Naive B cell (primary cell): ENCODE measurements at regions not wholly inside any gene's neighbourhood (a gene's known extent, or its start where the extent isn't known, plus 50 kb on each side); places are given as distances from the start of the nearest gene placed in this dataset.

Experiments
- ATAC-seq, 2 donors: fragments of 150-1000 bp; cut with Tn5 transposase; 2 replicates each; pipeline ENCODE4 v1.10.0; 2021; ENCODE audit warnings: low read depth in 2 of 2, mild to moderate bottlenecking in 2 of 2, moderate library complexity in 2 of 2
- DNase-seq: peaks from one replicate; pipeline ENCODE4 v3.0.0; 2022
- H3K27ac Mint-ChIP-seq, 6 donors: one replicate each; pipeline ENCODE4 v1.8.0; 2020 to 2022; ENCODE audit warnings: mild to moderate bottlenecking in 6 of 6, mixed read lengths in 6 of 6, moderate library complexity in 5 of 6, inconsistent platforms in 2 of 6
- H3K27me3 Mint-ChIP-seq, 3 donors: one replicate each; pipeline ENCODE4 v1.8.0; 2021 to 2022; ENCODE audit warnings: mixed read lengths in 3 of 3, mild to moderate bottlenecking in 1 of 3
- H3K36me3 Mint-ChIP-seq, 2 donors: one replicate each; pipeline ENCODE4 v1.8.0; 2020 to 2022; ENCODE audit warnings: mixed read lengths in 2 of 2, inconsistent platforms in 1 of 2, mild to moderate bottlenecking in 1 of 2
- H3K4me1 Mint-ChIP-seq, 3 donors: one replicate each; pipeline ENCODE4 v1.8.0; 2020 to 2022; ENCODE audit warnings: mixed read lengths in 3 of 3, inconsistent platforms in 1 of 3, mild to moderate bottlenecking in 1 of 3, moderate library complexity in 1 of 3
- H3K4me3 Mint-ChIP-seq, 8 donors: one replicate each; pipeline ENCODE4 v1.8.0; 2020 to 2022; ENCODE audit warnings: mild to moderate bottlenecking in 8 of 8, mixed read lengths in 8 of 8, moderate library complexity in 8 of 8, inconsistent platforms in 2 of 8
- H3K9me3 Mint-ChIP-seq, 7 donors: one replicate each; pipeline ENCODE4 v1.8.0; 2020 to 2022; ENCODE audit warnings: mixed read lengths in 7 of 7, mild to moderate bottlenecking in 5 of 7, inconsistent platforms in 2 of 7, moderate library complexity in 1 of 7

DNA sequence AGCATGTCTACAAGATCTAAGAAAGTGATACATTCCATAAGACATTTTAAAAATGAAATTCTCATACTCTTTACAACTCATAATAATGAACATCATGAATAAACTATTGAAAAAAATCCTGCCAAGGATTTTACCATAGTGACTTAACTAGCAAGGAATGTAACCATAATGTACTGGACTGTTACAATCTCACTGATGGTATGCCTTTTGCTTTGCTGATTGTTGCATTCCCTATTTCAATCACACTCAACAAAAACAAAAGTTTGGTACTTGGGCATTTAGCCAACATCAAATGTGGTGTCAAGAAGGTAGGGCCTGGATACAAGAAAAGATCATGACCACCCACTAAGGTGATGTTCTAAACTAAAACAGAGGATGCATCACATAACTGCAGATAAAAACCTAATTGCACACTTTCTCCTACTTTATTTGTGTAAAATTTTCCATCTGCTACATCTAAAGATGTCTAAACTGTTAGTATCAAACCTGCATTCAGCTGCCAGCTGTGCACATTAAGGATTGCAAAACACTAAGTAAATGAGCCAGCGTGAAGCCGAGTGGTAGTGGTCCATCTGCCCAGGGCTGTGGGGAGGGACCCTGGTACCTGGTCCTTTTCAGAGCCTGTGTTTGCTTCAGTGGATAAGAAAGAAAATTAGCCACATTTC lies 564.4 kb downstream of the ZEB2 start:
- H3K27me3 Mint-ChIP-seq = no peaks in the 10 kb centered on the region
- no peak overlapping the region for H3K4me3 Mint-ChIP-seq
- no peak for ATAC-seq
- DNase-seq = no peak
- no peak overlapping the region for H3K27ac Mint-ChIP-seq
- H3K4me1 Mint-ChIP-seq = no peaks in the 10 kb centered on the region
- peaks cover 0 to 7% (median 3%) of the 10 kb centered on the region in 7 donors for H3K9me3 Mint-ChIP-seq
- peaks cover 8 to 10% of the 10 kb centered on the region in 2 donors for H3K36me3 Mint-ChIP-seq

DNA sequence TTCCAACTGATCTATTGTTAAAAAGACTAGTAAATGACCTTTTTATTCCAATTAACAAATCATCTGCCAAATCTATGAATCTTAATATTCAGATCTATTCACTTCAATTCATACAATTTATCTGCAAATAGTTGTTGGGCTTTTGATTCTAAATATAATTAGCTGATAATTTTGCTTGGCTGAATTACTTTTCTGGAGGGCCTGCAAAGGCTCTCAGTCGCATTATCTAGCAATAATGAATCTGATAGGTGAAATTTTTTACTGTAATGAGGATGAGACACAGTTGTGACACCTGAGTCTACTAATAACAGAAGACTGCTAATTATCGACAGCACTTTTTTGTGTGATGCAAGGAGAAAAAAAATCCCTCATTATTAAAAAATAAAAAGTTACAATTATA lies 565.1 kb downstream of the ZEB2 start:
- no peaks in the 10 kb centered on the region for H3K9me3 Mint-ChIP-seq
- H3K36me3 Mint-ChIP-seq = peaks cover 2 to 3% of the 10 kb centered on the region in 2 donors
- ATAC-seq (no peak), DNase-seq (no peak)
- no peaks in the 10 kb centered on the region for H3K4me1 Mint-ChIP-seq
- no peak overlapping the region for H3K4me3 Mint-ChIP-seq
- no peak overlapping the region for H3K27ac Mint-ChIP-seq
- no peaks in the 10 kb centered on the region for H3K27me3 Mint-ChIP-seq

DNA sequence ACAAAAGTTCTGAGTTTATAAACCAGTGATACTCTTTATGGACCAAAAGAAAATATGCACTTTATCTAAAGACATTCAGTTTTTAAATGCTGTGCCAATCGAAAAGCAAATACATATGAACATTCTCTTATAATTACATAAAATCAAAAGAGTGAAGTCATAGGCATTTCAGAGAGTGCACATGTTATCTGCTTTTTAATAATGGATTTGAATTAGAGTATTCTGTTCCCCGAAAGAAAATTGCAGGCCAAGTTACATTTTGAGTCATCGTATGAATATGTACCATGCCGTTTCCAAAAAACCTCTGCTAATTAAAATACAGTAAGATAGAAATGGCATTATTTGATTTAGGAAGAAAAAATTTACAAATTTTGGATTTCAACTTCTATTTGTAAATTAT lies 565.7 kb downstream of the ZEB2 start:
- peaks cover 0 to 3% of the 10 kb centered on the region in 2 donors for H3K36me3 Mint-ChIP-seq
- H3K4me1 Mint-ChIP-seq = no peaks in the 10 kb centered on the region
- H3K27ac Mint-ChIP-seq = no peak overlapping the region
- H3K9me3 Mint-ChIP-seq = no peaks in the 10 kb centered on the region
- DNase-seq = no peak
- H3K4me3 Mint-ChIP-seq = no peak overlapping the region
- no peak for ATAC-seq
- H3K27me3 Mint-ChIP-seq = no peaks in the 10 kb centered on the region

DNA sequence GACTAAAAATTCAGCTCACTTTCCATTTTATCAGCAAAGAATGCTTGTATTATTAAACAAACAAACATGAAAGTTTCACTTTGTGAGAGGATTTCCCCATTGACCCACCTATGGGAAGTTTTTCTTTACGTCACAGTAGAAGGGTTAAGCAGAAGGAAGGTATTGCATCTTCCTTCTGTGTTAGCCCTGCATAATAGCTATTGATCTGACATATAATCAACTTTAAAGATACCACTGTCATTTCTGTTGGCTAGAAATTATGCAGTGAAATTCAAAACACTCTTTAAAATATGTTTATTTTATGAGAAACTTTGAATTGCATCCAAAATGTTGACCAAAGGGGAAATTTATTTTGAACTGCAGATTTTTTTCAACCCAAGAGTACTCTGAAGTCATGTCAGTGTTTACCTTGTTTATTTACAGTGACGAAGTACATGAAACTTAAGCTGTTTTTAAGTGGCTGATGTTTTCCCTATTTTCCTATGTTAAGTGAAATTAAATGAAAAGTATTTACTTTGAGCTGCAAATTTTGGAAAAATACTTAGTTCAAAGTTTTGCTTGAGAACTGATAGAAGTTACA lies 566.4 kb downstream of the ZEB2 start:
- DNase-seq (no peak), ATAC-seq (no peak)
- Mint-ChIP-seq H3K27me3 (no peaks in the 10 kb centered on the region), H3K4me1 (no peaks in the 10 kb centered on the region), H3K9me3 (no peaks in the 10 kb centered on the region), H3K27ac (no peak overlapping the region), H3K36me3 (peaks cover 0 to 7% of the 10 kb centered on the region in 2 donors), H3K4me3 (no peak overlapping the region)

DNA sequence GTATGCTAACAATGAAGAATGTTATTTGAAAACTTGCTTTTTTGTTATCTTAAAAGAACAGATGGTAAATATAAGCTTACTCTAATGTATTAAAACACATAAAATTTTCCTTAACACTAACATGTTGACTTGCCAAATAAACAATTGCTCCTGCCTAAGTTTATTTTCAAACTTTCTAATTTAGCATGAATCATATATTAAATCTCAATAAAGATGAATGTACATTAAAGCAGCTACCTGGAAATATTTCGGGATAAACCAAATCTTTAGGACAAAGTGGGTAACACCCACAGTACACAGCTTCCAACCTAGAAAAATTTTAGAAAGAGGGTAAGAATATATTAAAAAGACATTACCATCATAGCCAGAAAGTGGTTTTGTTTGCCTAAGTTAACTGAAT lies 567.4 kb downstream of the ZEB2 start:
- Mint-ChIP-seq H3K27ac (no peak overlapping the region), H3K9me3 (no peaks in the 10 kb centered on the region), H3K27me3 (no peaks in the 10 kb centered on the region), H3K36me3 (peaks cover 0 to 9% of the 10 kb centered on the region in 2 donors), H3K4me3 (no peak overlapping the region), H3K4me1 (no peaks in the 10 kb centered on the region)
- no peak for ATAC-seq
- no peak for DNase-seq

DNA sequence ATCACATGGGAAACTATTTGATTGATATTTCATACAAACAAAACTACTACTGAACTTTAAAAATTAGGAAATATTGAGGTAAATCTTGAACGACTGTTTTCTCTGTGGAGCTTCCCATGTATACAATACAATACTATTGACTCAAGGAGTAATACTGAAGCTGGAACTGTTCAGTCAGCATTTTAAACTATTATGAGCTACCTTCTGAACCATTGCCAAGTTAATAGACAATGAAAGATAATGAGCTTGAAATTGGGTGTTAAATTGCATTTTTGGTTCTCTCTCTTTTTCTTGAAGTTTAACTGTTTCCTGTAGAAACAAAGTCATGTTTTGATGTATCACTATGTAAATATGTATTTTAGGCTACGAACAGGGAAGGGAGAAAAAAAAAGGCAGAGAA lies 569.2 kb downstream of the ZEB2 start:
- DNase-seq = no peak
- H3K27me3 Mint-ChIP-seq = no peaks in the 10 kb centered on the region
- H3K9me3 Mint-ChIP-seq = no peaks in the 10 kb centered on the region
- H3K4me1 Mint-ChIP-seq = no peaks in the 10 kb centered on the region
- H3K27ac Mint-ChIP-seq = no peak overlapping the region
- ATAC-seq = no peak
- no peak overlapping the region for H3K4me3 Mint-ChIP-seq
- peaks cover 11 to 20% of the 10 kb centered on the region in 2 donors for H3K36me3 Mint-ChIP-seq

DNA sequence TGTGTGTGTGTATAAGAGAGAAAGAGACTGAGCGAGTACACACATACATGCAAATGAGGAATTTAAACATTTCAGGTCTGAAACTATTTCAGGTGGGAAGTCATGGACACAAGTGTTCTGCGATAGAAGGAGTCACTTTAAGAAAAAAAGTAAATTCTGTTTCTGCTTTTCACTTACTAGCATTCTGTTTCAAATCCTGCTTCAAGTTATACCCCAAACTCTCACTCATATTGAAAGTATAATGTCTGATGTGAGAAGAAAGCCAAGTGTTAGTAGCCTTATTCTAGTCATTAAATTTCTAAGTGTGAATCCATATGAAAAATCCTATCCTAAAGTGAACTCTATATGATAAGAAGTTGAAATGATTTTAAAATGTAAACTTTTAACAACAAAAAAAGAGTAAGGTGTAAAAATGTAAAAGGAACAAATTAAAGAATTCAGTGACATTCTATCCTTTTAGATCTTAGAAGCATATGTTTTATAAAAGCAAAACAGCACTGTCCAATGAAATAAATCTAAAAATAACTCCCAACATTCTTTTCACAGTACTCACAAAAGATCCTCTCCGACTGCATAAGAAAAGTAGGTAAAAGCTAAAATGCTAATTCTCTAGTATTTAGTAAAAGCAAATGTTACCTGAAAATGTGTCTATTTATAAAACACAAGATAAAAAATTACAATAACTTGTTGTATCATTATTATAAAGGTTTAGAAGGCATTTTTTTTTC lies 570.6 kb downstream of the ZEB2 start:
- H3K36me3 Mint-ChIP-seq = peaks cover 17 to 30% of the 10 kb centered on the region in 2 donors
- ATAC-seq (no peak), DNase-seq (no peak)
- H3K27me3 Mint-ChIP-seq = no peaks in the 10 kb centered on the region
- no peak overlapping the region for H3K4me3 Mint-ChIP-seq
- H3K27ac Mint-ChIP-seq = no peak overlapping the region
- no peaks in the 10 kb centered on the region for H3K4me1 Mint-ChIP-seq
- H3K9me3 Mint-ChIP-seq = no peaks in the 10 kb centered on the region

DNA sequence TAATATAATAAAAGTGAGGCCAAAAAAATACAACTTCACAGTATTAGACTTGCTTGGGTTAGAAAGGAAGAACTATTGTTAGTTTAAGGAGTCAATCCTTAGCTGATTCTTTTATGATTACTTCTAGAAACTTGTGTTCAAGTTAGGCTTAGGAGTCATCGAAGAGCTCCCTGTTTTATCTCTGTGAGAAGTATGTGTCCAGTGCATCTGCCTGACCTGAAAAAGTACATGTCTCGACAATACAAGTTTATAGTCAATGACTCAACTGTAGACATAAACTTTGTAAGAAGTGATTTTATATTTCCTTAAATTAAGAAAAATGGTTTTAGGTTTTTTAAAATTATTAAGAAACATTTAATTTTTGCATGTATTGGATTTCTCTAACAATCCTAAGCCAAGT lies 571.2 kb downstream of the ZEB2 start:
- no peaks in the 10 kb centered on the region for H3K9me3 Mint-ChIP-seq
- no peak for DNase-seq
- peaks cover 17 to 30% of the 10 kb centered on the region in 2 donors for H3K36me3 Mint-ChIP-seq
- ATAC-seq = no peak
- no peaks in the 10 kb centered on the region for H3K27me3 Mint-ChIP-seq
- H3K27ac Mint-ChIP-seq = no peak overlapping the region
- H3K4me1 Mint-ChIP-seq = no peaks in the 10 kb centered on the region
- H3K4me3 Mint-ChIP-seq = no peak overlapping the region

DNA sequence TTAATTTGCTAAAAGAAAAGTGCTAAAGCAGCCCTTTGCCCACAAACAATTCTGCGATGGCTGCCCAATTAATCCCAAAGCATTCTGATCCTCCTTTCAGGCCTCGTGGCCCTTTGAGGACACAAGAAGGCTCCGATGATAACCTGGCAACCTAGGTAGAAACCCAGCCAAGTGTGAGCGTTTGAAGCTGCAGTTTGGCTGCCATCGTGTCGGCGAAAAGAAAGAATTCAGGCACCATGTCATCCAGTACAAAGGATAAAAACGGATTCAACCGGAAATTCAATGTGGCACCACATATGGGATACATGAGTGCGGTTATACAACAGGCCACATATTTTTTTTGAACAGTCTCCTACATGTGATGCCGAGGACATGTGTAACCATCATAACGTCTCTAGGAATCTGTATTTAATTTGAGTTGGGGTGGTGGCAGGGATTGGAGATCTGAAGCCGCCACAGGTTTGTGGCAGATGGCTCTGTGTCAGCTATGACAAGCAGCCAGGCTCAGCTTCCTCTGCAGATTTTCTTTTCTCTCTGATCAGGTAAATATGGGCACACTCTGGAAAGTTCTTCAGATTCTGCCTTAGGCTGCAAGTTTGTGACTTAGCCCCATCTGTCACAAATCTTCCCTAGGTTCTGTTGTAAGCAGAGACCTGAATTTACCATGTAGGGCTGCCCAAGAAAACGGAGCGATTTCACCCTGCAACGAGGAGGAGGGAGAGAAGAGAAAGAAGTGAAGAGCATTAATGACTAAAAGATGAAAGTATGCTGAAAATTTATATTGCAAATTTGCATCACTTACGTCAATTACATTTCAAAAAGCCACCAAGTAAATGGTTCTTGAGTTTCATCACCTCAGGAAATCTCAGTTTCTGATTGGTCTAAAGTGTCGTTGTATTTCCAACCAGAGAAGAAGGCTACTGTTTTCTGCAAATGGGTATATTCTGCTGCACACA lies 573.2 kb downstream of the ZEB2 start:
- H3K27me3 Mint-ChIP-seq = no peaks in the 10 kb centered on the region
- no peak overlapping the region for H3K4me3 Mint-ChIP-seq
- H3K27ac Mint-ChIP-seq = no peak overlapping the region
- H3K4me1 Mint-ChIP-seq = no peaks in the 10 kb centered on the region
- no peaks in the 10 kb centered on the region for H3K9me3 Mint-ChIP-seq
- DNase-seq (no peak), ATAC-seq (no peak)
- peaks cover 17 to 32% of the 10 kb centered on the region in 2 donors for H3K36me3 Mint-ChIP-seq

DNA sequence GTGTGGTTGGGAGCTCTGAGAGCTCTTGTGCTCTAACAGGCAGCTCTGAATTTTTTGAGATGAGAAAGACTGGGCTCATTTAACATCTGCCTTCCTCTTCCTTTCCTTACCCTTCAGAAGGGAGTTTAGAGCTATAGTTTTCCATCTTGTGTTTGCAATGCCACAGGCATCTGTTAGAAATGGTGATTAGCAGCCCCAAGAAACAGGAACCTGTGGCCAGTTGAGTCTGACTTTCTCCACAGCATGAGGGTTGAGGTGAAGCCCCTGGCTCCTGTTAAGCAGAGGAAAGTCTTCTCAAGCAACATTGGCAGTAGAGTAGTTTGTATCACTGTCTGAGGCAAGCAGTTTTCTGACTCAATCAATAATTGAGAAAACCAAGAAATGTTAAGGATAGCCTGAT lies 577.4 kb downstream of the ZEB2 start:
- no peak for DNase-seq
- ATAC-seq = no peak
- Mint-ChIP-seq H3K4me3 (no peak overlapping the region), H3K4me1 (peaks cover 0 to 9% (median 0%) of the 10 kb centered on the region in 3 donors), H3K36me3 (peaks cover 24 to 26% of the 10 kb centered on the region in 2 donors), H3K27ac (no peak overlapping the region), H3K9me3 (no peaks in the 10 kb centered on the region), H3K27me3 (peaks cover 22 to 28% (median 26%) of the 10 kb centered on the region in 3 donors)

DNA sequence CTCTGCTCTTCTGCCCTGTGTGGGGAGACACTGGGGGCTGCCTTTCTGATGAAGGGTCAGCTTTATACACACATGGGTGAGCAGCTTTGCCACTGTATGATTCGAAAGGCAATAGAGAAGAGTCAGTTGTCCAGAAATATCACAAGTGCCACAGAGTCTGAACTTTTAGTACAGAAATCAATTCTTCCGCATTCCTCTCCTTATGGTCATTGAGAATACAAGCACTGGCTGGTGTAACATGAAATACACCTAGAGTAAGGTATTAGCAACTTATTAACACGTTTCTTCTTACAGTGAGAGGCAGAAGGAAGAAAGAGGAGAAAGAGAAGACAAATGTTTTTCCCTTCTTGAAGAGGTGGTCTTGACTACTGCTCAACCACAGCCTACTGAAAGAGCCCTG lies 579.2 kb downstream of the ZEB2 start:
- DNase-seq = no peak
- no peak overlapping the region for H3K4me3 Mint-ChIP-seq
- peaks cover 14 to 15% of the 10 kb centered on the region in 2 donors for H3K36me3 Mint-ChIP-seq
- H3K9me3 Mint-ChIP-seq = no peaks in the 10 kb centered on the region
- no peak overlapping the region for H3K27ac Mint-ChIP-seq
- peaks cover 32 to 38% (median 33%) of the 10 kb centered on the region in 3 donors for H3K27me3 Mint-ChIP-seq
- peaks cover 0 to 13% (median 4%) of the 10 kb centered on the region in 3 donors for H3K4me1 Mint-ChIP-seq
- no peak for ATAC-seq

DNA sequence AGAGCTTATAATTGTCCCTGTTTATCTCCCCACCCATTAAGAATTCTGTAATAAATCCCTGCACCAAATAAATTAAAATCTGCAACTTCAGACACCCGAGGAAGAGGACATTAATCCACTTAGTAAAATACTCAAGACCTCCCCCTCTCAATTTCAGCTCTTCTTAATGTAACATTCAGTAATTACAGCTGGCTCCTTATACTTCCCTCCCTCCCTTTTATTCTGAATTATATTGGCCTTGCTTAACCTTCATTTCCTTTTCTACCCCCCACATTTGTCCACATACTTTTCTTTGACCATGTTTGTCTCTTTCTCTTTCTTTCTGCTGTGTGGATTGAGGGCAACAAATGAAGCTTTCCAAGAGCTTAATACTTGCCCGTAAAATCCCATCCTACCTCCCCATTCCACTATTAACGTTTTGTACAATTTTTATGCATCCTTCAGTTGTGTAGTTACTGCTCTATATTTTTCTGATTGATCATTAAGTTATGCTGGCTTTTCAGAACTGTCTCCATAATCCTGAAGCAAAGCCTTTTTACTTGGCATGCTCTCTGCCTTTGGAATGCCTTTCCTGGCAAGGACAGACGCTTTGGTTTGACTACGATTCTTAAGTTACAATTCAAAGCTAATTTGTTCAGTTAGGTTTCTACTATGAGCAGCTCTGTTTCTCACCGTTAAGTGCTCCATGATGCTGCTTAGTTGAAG lies 580.1 kb downstream of the ZEB2 start:
- no peaks in the 10 kb centered on the region for H3K9me3 Mint-ChIP-seq
- DNase-seq = no peak
- H3K4me1 Mint-ChIP-seq = peaks cover 0 to 13% (median 4%) of the 10 kb centered on the region in 3 donors
- no peak for ATAC-seq
- H3K4me3 Mint-ChIP-seq = no peak overlapping the region
- H3K36me3 Mint-ChIP-seq = peaks cover 6 to 7% of the 10 kb centered on the region in 2 donors
- no peak overlapping the region for H3K27ac Mint-ChIP-seq
- peaks cover 32 to 40% (median 33%) of the 10 kb centered on the region in 3 donors for H3K27me3 Mint-ChIP-seq
